Lower leg skin (tissue), 3 donors: ENCODE measurements at regions not wholly inside any gene's neighbourhood (a gene's known extent, or its start where the extent isn't known, plus 50 kb on each side); places are given as distances from the start of the nearest gene placed in this dataset.

ENCODE experiments used
- CTCF ChIP-seq, 3 donors: fragments of 450-650 bp; IDR thresholded peaks; one replicate each; pipeline ENCODE4 v1.5.1; 2016; ENCODE audit warnings: antibody characterized with exemption in 3 of 3, mild to moderate bottlenecking in 3 of 3, moderate library complexity in 2 of 3
- POLR2A ChIP-seq, 2 donors: fragments of 450-650 bp; IDR thresholded peaks; one replicate each; pipeline ENCODE4 v1.6.1; 2016 to 2017; ENCODE audit warnings: antibody characterized with exemption in 2 of 2, mild to moderate bottlenecking in 1 of 2, moderate library complexity in 1 of 2

DNA sequence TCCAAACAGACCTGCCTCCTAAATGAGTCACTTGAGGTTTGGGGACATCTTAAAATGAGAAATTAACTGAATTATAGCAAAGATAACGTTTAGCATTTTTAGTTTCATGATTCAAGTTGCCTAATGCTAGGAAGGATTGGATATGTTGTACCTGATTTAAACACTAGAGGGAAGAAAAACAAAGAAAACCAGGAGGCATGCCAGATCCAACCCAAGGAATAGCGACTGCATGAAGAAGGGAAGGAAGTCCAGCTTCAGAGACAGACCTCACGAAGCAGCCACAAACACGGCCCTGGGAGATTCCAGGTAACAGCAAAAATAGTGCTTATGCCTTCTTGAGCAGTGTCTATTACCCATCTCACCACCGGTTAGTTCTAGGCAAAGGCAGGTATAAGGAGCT, 499.9 kb upstream of the SPHKAP start:
- no peak for TF ChIP-seq CTCF (IDR thresholded peaks at IDR 0.05)
- TF ChIP-seq POLR2A (IDR thresholded peaks at IDR 0.05) = no peak
